CD4-positive, alpha-beta T cell treated with Interleukin-17A for 4 hours (primary cell): ENCODE measurements at regions not wholly inside any gene's neighbourhood (a gene's known extent, or its start where the extent isn't known, plus 50 kb on each side); places are given as distances from the start of the nearest gene placed in this dataset.
"Not testable (repeated sequence)": the region's sequence is repeated elsewhere in the genome, so short reads cannot be mapped to it uniquely, and the experiment has no call there.

ENCODE experiments used
- DNase-seq: peaks from one replicate; pipeline ENCODE4 v3.0.0-alpha.2; 2020; ENCODE audit warnings: mixed read lengths

GRCh38 chr7:97381815-97382554 lies 264.5 kb downstream of the SDHAF3 start:
- DNase-seq = no peak

DNA sequence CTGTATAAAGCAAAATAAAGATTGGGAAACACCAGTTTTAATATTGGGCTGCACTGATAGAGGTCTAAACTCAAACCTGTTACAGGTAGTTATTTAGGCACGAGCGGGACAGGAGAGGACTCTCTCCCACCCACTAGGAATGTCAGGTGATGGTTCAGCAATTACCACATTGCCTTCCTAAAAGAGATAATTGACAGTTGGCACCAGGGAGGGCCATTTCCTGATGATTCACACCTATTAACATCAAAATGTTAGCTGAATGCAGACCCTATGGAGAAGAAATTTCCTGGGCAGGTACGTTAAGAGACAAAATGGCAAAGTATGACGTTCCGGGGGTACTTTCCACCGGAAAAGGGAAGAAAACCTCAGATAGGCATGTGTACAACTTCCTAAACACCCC lies 272.6 kb downstream of the SDHAF3 start:
- DNase-seq = no peak

- DNase-seq = no peak
Measured at GRCh38 chr7:97390915-97391593, 273.6 kb downstream of the SDHAF3 start.

DNA sequence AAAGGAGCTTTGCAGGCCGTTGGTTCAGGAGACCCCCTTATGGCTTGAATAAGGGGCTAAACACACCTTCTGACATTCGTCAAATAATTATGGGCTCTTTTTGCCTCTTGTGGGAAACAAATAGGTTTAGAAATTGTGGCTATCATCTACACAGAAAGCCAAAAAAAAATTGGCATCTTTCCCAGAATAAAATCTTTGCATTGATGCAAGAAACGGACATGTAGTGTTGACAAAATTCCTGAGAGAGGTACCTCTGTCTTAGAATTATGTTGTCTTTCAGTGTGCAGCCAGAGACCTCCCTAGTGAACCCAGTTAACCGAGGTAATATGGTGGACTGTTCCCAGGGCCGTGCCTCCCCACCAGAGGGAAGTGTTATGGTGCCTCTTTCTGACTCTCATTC lies 283.9 kb downstream of the SDHAF3 start:
- DNase-seq = no peak

DNA sequence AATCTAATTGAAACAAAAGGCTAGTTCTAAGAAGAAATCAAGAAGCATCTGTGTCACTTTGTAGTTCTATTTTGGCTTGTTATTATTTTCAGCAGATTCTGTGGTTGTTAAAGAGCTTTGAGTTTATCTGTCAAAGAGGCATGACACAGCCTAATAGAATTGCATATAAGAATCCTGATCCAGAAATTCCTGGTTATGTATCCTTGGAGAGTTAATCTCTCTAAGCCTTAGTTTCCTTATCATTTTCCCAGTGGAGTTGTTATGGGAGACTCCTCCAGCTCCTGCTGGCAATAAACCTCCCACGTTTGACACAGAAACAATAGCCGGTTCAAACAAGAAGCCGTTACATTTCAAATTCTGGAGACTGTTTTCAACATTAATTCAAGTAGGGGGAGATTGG lies 288.3 kb downstream of the SDHAF3 start:
- DNase-seq = no peak

- DNase-seq = no peak
Measured at GRCh38 chr7:97407106-97407505, 289.6 kb downstream of the SDHAF3 start.

- DNase-seq = no peak
Measured at GRCh38 chr7:97409346-97409745, 291.8 kb downstream of the SDHAF3 start.

GRCh38 chr7:97418312-97418711 lies 300.8 kb downstream of the SDHAF3 start:
- no peak for DNase-seq

- no peak for DNase-seq
Measured at GRCh38 chr7:97419898-97420297, 302.4 kb downstream of the SDHAF3 start.

- DNase-seq = no peak
Measured at GRCh38 chr7:97421307-97421930, 303.9 kb downstream of the SDHAF3 start.

DNA sequence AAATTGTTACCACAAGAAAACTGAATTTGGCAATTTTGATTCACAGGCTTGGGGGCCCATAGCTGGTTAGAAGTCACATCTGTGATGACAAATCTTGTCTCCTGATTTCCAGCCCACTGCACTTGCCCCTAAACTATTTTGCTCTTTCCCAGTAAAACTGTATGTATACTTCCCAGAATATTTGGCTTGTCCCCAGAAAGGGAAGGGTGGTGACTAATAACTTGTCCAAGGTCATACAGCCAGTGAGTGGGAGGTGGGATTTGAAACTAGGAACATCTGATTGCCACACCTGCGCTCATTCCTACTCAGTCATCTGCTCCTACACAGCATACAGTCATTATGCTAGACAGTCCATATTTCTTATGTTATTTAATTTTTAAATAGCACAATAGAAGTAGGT lies 304.5 kb downstream of the SDHAF3 start:
- DNase-seq = no peak

GRCh38 chr7:97430006-97430405 lies 301.9 kb upstream of the TAC1 start:
- no peak for DNase-seq

DNA sequence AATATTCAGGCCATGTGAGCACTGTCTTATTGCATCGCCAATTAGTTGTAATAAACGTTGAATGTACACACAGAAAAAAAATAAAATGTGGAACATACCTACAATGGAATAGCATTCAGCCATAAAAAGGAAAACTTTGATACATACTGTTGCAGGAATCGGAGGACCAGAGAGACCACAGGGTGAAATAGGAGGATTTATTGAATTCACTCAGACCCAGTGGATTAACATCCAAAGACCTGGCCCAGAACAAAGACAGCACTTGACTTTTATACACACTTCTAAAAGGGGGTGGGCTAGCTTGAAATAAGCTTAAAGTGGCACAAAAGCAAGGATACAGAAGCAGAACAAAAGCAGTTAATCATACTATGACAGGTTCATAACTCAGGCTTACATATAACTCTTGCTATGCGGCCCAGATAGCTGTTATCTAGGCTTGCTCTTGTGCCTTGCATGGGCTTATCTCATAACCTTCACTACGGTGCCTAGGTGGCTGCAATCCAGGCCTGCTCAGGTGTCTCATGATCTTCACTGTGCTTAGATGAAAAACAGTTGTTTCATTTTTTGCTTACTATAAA lies 292.2 kb upstream of the TAC1 start:
- DNase-seq = no peak

- no peak for DNase-seq
Measured at GRCh38 chr7:97446361-97446760, 285.5 kb upstream of the TAC1 start.

- not testable (repeated sequence) for DNase-seq
Measured at GRCh38 chr7:97449448-97449847, 282.4 kb upstream of the TAC1 start.

- no peak for DNase-seq
Measured at GRCh38 chr7:97450516-97450915, 281.4 kb upstream of the TAC1 start.

GRCh38 chr7:97454636-97455035 lies 277.2 kb upstream of the TAC1 start:
- DNase-seq = no peak

- no peak for DNase-seq
Measured at GRCh38 chr7:97457054-97457453, 274.8 kb upstream of the TAC1 start.

GRCh38 chr7:97460433-97460832 lies 271.5 kb upstream of the TAC1 start:
- no peak for DNase-seq

- no peak for DNase-seq
Measured at GRCh38 chr7:97461596-97461995, 270.3 kb upstream of the TAC1 start.

- DNase-seq = no peak
Measured at GRCh38 chr7:97466071-97466470, 265.8 kb upstream of the TAC1 start.

- no peak for DNase-seq
Measured at GRCh38 chr7:97466999-97467740, 264.7 kb upstream of the TAC1 start.

DNA sequence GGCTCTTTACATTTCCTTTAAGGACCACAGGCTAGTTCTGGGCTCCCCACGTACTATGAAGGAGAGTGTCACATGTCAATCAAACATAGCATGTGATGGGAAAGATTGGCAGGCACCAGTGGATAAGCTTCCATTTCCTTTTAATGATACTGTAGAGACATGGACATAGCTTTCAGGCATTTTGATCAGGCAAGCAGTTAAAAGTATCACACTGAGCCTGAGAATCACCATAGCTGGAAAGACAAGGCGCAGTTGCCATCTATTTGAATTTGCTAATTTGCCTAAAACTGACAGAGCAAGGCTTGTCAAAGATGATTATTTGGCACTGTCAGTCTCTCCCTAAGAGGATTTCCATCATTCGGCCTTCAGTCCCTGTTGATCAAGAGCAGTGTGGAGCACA lies 263.4 kb upstream of the TAC1 start:
- DNase-seq = no peak
